C4-2B (cell line): ENCODE measurements at regions not wholly inside any gene's neighbourhood (a gene's known extent, or its start where the extent isn't known, plus 50 kb on each side); places are given as distances from the start of the nearest gene placed in this dataset.

Source experiments
- H3K27ac ChIP-seq: fragments of 450-650 bp; 2 replicates; pipeline ENCODE4 v1.5.1; 2017
- CTCF ChIP-seq: fragments of 450-650 bp; conservative IDR thresholded peaks from 2 replicates; pipeline ENCODE4 v1.5.1; 2017; ENCODE audit warnings: mild to moderate bottlenecking
- ZFX ChIP-seq: fragments of 450-650 bp; IDR thresholded peaks from 2 replicates; pipeline ENCODE4 v1.6.1; 2017

GRCh38 chr6:84344005-84344404, 116.6 kb upstream of the CEP162 start:
- TF ChIP-seq CTCF, result no peak
- no peak for TF ChIP-seq ZFX
- no peak overlapping the region for H3K27ac ChIP-seq

DNA sequence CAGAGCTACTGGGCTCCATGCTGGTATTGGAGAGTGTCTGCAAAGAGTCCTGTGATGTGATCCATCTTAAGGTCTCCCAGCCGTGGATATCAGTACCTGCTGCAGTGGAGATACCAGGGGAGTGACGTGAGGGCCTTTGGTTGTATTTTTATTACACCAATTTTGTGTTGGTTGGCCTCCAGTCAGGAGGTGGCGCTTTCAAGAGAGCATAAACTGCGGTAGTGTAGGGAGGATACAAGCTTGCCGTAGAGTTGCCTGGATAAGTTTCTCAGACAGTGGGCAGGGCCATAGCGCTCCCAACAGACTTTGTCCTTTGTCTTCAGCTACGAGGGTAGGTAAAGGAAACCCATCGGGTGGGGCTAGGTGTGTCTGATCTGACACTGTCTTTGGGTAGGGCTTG, 113.0 kb upstream of the CEP162 start:
- TF ChIP-seq CTCF (no peak), ZFX (no peak)
- H3K27ac ChIP-seq, result no peak overlapping the region

- H3K27ac ChIP-seq, result no peak overlapping the region
- TF ChIP-seq CTCF (no peak), ZFX (no peak)
Measured at GRCh38 chr6:84333842-84334241, 106.4 kb upstream of the CEP162 start.

- no peak overlapping the region for H3K27ac ChIP-seq
- TF ChIP-seq CTCF (no peak), ZFX (no peak)
Measured at GRCh38 chr6:84332139-84333034, 104.9 kb upstream of the CEP162 start.

DNA sequence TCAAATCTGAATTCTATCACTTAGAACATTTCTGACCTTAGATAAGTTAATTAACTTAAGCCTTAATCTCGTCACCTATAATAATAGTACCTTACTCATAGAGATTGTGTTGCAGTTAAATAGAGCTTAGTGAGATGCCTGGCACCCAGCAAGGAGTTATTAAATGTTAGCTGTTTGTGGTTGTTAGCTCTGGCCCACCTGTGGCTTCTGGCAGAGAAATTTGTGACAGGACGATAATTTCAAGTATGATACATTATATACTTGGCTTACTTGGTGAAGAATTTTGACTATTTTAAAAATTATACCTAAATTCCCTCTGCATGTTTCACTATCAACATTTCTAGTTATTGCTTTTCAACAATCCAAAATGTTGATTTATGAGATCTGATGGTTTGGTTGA, 102.9 kb upstream of the CEP162 start:
- no peak overlapping the region for H3K27ac ChIP-seq
- TF ChIP-seq ZFX (no peak), CTCF (no peak)

GRCh38 chr6:84329516-84329915, 102.1 kb upstream of the CEP162 start:
- TF ChIP-seq CTCF, result no peak
- TF ChIP-seq ZFX, result no peak
- H3K27ac ChIP-seq, result no peak overlapping the region

- TF ChIP-seq CTCF (no peak), ZFX (no peak)
- H3K27ac ChIP-seq, result no peak overlapping the region
Measured at GRCh38 chr6:84329077-84329476, 101.6 kb upstream of the CEP162 start.
